Activated T-cell treated with anti-CD3 and anti-CD28 coated beads, Interleukin-2, amount 50 U/mL, for 4 hours (primary cell): ENCODE measurements at regions not wholly inside any gene's neighbourhood (a gene's known extent, or its start where the extent isn't known, plus 50 kb on each side); places are given as distances from the start of the nearest gene placed in this dataset.

Experiments used
- ATAC-seq, 2 donors: fragments of 200-7000 bp; cut with Tn5 transposase; one replicate each; pipeline ENCODE4 v1.10.0; 2021
- DNase-seq: peaks from one replicate; pipeline ENCODE4 v3.0.0-alpha.2; 2020
- H3K27me3 Mint-ChIP-seq: one replicate; pipeline ENCODE4 v1.8.0; 2021; ENCODE audit warnings: low read depth, mixed read lengths
- H3K36me3 Mint-ChIP-seq: one replicate; pipeline ENCODE4 v1.8.0; 2022; ENCODE audit warnings: mixed read lengths; ENCODE audit not compliant: insufficient read depth
- H3K4me1 Mint-ChIP-seq: one replicate; pipeline ENCODE4 v1.8.0; 2021; ENCODE audit warnings: low read depth, mixed read lengths
- H3K4me3 Mint-ChIP-seq: one replicate; pipeline ENCODE4 v1.8.0; 2021; ENCODE audit warnings: mild to moderate bottlenecking, moderate library complexity, mixed read lengths
- H3K9me3 Mint-ChIP-seq: one replicate; pipeline ENCODE4 v1.8.0; 2021; ENCODE audit warnings: mixed read lengths

GRCh38 chr5:90158131-90158530 is 251.4 kb downstream of the CETN3 start:
- DNase-seq (no peak), ATAC-seq (no peak)
- Mint-ChIP-seq H3K4me1 (no peaks in the 10 kb centered on the region), H3K4me3 (no peak overlapping the region), H3K36me3 (no peaks in the 10 kb centered on the region), H3K9me3 (peaks cover 7% of the 10 kb centered on the region), H3K27me3 (no peaks in the 10 kb centered on the region)

GRCh38 chr5:90153031-90153430 is 256.5 kb downstream of the CETN3 start:
- Mint-ChIP-seq H3K36me3 (no peaks in the 10 kb centered on the region), H3K4me3 (no peak overlapping the region), H3K27me3 (no peaks in the 10 kb centered on the region), H3K4me1 (no peaks in the 10 kb centered on the region), H3K9me3 (peaks cover 10% of the 10 kb centered on the region)
- ATAC-seq (no peak), DNase-seq (no peak)

- ATAC-seq: no peak
- no peaks in the 10 kb centered on the region for H3K27me3 Mint-ChIP-seq
Observed at GRCh38 chr5:90144625-90145327, 264.8 kb downstream of the CETN3 start.

GRCh38 chr5:90142541-90142940 is 267.0 kb downstream of the CETN3 start:
- Mint-ChIP-seq H3K4me1 (no peaks in the 10 kb centered on the region), H3K27me3 (no peaks in the 10 kb centered on the region), H3K36me3 (no peaks in the 10 kb centered on the region), H3K9me3 (peaks cover 4% of the 10 kb centered on the region), H3K4me3 (no peak overlapping the region)
- DNase-seq (no peak), ATAC-seq (no peak)

More at GRCh38 chr5:90144625-90145327, 264.8 kb downstream of the CETN3 start:
- Mint-ChIP-seq H3K9me3 (peaks cover 10% of the 10 kb centered on the region), H3K4me3 (no peak overlapping the region), H3K36me3 (no peaks in the 10 kb centered on the region), H3K4me1 (no peaks in the 10 kb centered on the region)
- DNase-seq: no peak

- Mint-ChIP-seq H3K36me3 (no peaks in the 10 kb centered on the region), H3K4me1 (no peaks in the 10 kb centered on the region), H3K4me3 (no peak overlapping the region), H3K9me3 (peaks cover 4% of the 10 kb centered on the region), H3K27me3 (no peaks in the 10 kb centered on the region)
- no peak for DNase-seq
- no peak for ATAC-seq
Observed at GRCh38 chr5:90141984-90142383, 267.6 kb downstream of the CETN3 start.

- H3K4me1 Mint-ChIP-seq: no peaks in the 10 kb centered on the region
- no peaks in the 10 kb centered on the region for H3K36me3 Mint-ChIP-seq
- DNase-seq (no peak), ATAC-seq (peak in 1 of 2 donors; percentile 23)
- H3K9me3 Mint-ChIP-seq: no peaks in the 10 kb centered on the region
- no peaks in the 10 kb centered on the region for H3K27me3 Mint-ChIP-seq
- no peak overlapping the region for H3K4me3 Mint-ChIP-seq
Observed at GRCh38 chr5:90136952-90137528, 272.5 kb downstream of the CETN3 start.

GRCh38 chr5:90135779-90136378 is 273.7 kb downstream of the CETN3 start:
- DNase-seq (no peak), ATAC-seq (no peak)
- Mint-ChIP-seq H3K9me3 (no peaks in the 10 kb centered on the region), H3K27me3 (no peaks in the 10 kb centered on the region), H3K4me3 (no peak overlapping the region), H3K4me1 (no peaks in the 10 kb centered on the region), H3K36me3 (no peaks in the 10 kb centered on the region)

- H3K36me3 Mint-ChIP-seq: no peaks in the 10 kb centered on the region
- H3K4me3 Mint-ChIP-seq: no peak overlapping the region
- no peaks in the 10 kb centered on the region for H3K4me1 Mint-ChIP-seq
- ATAC-seq (no peak), DNase-seq (no peak)
- H3K9me3 Mint-ChIP-seq: no peaks in the 10 kb centered on the region
- H3K27me3 Mint-ChIP-seq: no peaks in the 10 kb centered on the region
Observed at GRCh38 chr5:90134892-90135291, 274.7 kb downstream of the CETN3 start.

GRCh38 chr5:90134381-90134780 is 275.2 kb downstream of the CETN3 start:
- Mint-ChIP-seq H3K4me3 (no peak overlapping the region), H3K4me1 (no peaks in the 10 kb centered on the region), H3K9me3 (no peaks in the 10 kb centered on the region), H3K27me3 (no peaks in the 10 kb centered on the region), H3K36me3 (no peaks in the 10 kb centered on the region)
- DNase-seq: no peak
- no peak for ATAC-seq

- no peaks in the 10 kb centered on the region for H3K36me3 Mint-ChIP-seq
- no peaks in the 10 kb centered on the region for H3K27me3 Mint-ChIP-seq
Observed at GRCh38 chr5:90133941-90134340, 275.6 kb downstream of the CETN3 start.

GRCh38 chr5:90131383-90132133 is 278.0 kb downstream of the CETN3 start:
- no peaks in the 10 kb centered on the region for H3K9me3 Mint-ChIP-seq
- no peak overlapping the region for H3K4me3 Mint-ChIP-seq
- no peaks in the 10 kb centered on the region for H3K36me3 Mint-ChIP-seq
- ATAC-seq: no peak
- no peaks in the 10 kb centered on the region for H3K4me1 Mint-ChIP-seq
- DNase-seq: no peak
- H3K27me3 Mint-ChIP-seq: no peaks in the 10 kb centered on the region

More at GRCh38 chr5:90133941-90134340, 275.6 kb downstream of the CETN3 start:
- no peaks in the 10 kb centered on the region for H3K4me1 Mint-ChIP-seq
- ATAC-seq (no peak), DNase-seq (no peak)
- H3K4me3 Mint-ChIP-seq: no peak overlapping the region
- no peaks in the 10 kb centered on the region for H3K9me3 Mint-ChIP-seq

- no peaks in the 10 kb centered on the region for H3K36me3 Mint-ChIP-seq
- no peaks in the 10 kb centered on the region for H3K4me1 Mint-ChIP-seq
- no peaks in the 10 kb centered on the region for H3K9me3 Mint-ChIP-seq
- no peak for ATAC-seq
- H3K27me3 Mint-ChIP-seq: no peaks in the 10 kb centered on the region
- no peak for DNase-seq
- H3K4me3 Mint-ChIP-seq: no peak overlapping the region
Observed at GRCh38 chr5:90128551-90128950, 281.0 kb downstream of the CETN3 start.

GRCh38 chr5:90119531-90119971 is 290.0 kb downstream of the CETN3 start:
- no peaks in the 10 kb centered on the region for H3K36me3 Mint-ChIP-seq
- DNase-seq (no peak), ATAC-seq (no peak)
- H3K27me3 Mint-ChIP-seq: no peaks in the 10 kb centered on the region
- H3K9me3 Mint-ChIP-seq: no peaks in the 10 kb centered on the region
- H3K4me1 Mint-ChIP-seq: no peaks in the 10 kb centered on the region
- H3K4me3 Mint-ChIP-seq: no peak overlapping the region

GRCh38 chr5:90117005-90117404 is 292.6 kb downstream of the CETN3 start:
- no peaks in the 10 kb centered on the region for H3K36me3 Mint-ChIP-seq
- no peaks in the 10 kb centered on the region for H3K27me3 Mint-ChIP-seq
- H3K9me3 Mint-ChIP-seq: no peaks in the 10 kb centered on the region
- H3K4me3 Mint-ChIP-seq: no peak overlapping the region
- ATAC-seq (no peak), DNase-seq (no peak)
- no peaks in the 10 kb centered on the region for H3K4me1 Mint-ChIP-seq
